Left kidney (tissue), 1 donor: ENCODE measurements at regions not wholly inside any gene's neighbourhood (a gene's known extent, or its start where the extent isn't known, plus 50 kb on each side); places are given as distances from the start of the nearest gene placed in this dataset.
"Not testable (repeated sequence)": the region's sequence is repeated elsewhere in the genome, so short reads cannot be mapped to it uniquely, and the experiment has no call there.

Experiments
- DNase-seq: peaks from one replicate; pipeline ENCODE4 v3.0.0-alpha.2; 2013

DNA sequence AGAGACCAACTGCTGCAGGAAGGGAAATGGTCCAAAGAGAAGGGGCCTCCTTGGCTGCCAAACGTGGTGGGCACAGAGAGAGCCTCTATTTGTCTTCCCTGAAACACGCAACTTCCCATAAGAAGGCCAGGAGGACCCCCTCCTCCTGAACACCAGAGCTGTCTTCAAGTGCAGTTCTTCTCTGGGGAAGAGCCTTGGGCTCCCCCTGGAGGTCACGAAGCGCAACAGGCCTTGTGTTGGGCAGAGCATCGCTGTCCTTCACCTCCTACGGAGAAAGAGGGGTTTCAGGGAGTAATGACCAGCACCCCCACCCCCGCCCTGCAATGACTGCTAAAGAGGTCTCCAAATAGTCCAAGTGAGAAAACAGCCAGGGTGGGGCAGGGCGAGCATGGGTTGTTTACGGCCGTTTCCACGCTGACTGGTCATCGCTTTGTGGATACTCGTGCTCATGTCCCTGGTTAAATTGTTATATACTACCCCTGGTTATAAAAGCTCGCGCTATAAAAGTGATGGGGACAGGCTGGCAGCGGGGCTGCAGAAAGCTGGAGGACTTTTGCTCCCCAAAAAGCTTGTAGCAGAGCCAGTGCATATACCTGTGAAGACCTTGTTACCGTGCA lies 397.5 kb upstream of the ATP10A start:
- peak; percentile 25 for DNase-seq

DNA sequence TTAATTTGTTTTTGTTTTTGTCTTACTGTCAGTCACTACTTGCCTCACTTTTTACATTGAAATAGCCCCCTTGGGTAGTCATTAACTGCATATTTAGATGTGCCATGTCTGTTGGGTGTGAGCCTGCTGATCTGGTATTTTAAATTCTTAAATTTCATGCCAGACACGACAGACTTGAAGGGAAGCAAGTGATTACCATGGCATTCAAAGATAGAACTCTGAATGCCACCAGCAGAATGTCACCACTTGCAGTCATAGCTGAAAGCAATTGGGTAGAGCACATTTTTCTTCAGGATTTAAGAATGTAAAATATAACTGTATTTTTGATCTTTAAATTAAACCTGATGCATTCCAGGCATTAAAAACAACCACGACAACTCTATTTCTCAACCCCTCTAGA lies 396.5 kb upstream of the ATP10A start:
- DNase-seq = no peak

DNA sequence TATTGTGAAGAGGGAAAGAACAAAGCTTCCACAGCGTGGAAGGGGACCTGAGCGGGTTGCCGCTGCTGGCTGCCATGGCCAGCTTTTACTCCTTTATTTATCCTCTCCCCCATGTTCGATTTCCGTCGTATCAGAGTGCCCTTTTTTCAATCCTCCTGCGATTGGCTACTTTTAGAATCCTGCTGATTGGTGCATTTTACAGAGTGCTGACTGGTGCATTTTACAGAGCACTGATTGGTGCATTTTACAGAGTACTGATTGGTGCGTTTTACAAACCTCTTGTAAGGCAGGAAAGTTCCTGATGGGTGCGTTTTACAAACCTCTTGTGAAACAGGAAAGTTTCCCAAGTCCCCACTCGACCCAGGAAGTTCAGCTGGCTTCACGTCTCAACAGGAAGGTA lies 381.7 kb upstream of the ATP10A start:
- not testable (repeated sequence) for DNase-seq

GRCh38 chr15:26243382-26243781 lies 380.3 kb upstream of the ATP10A start:
- no peak for DNase-seq

DNA sequence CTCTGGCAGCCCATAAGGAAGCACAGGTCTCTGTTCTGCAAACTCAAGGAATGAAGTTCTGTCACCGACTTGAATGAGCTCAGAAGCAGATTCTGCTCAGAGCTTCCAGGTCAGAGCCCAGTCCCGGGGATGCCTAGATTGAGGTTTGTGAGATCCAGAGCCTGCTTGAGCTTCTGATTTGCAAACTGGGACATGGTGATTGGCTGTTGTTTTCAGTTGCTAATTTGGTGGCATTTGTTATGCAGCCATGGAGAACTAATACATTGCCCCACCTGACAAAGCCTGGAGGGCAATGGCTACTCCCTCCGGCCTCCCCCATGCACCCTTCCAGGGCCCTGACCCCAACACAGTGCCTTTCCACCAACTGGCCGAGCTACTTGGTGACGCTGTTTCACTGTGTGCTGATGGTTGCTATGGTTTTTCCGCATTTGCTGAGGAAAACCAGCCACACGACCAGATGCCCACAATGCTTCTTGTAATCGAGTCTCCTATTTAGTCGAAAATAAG lies 379.5 kb upstream of the ATP10A start:
- no peak for DNase-seq

GRCh38 chr15:26235864-26236263 lies 372.7 kb upstream of the ATP10A start:
- no peak for DNase-seq

GRCh38 chr15:26234976-26235767 lies 372.0 kb upstream of the ATP10A start:
- no peak for DNase-seq

- DNase-seq = peak; percentile 31
Observed at GRCh38 chr15:26232691-26233090, 369.6 kb upstream of the ATP10A start.

DNA sequence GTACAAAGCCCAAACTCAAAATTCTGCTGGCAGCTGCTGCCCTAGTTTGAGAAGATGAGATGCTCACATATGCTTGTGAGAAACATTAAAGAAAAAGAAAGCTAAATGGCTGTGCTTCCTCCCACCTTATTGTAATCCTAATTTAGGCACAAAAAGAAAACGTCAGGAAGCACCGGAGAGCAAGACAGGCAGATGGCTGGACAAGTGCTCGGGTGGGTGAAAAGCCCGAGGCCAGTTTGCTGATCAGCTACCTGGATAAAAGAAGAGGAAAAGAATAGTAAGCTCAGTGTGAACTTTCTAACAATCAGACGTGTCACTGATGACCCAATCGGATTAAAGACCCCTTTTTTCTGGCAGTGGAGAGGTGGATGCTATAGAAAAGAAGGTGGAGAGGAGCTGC lies 368.0 kb upstream of the ATP10A start:
- DNase-seq = no peak

DNA sequence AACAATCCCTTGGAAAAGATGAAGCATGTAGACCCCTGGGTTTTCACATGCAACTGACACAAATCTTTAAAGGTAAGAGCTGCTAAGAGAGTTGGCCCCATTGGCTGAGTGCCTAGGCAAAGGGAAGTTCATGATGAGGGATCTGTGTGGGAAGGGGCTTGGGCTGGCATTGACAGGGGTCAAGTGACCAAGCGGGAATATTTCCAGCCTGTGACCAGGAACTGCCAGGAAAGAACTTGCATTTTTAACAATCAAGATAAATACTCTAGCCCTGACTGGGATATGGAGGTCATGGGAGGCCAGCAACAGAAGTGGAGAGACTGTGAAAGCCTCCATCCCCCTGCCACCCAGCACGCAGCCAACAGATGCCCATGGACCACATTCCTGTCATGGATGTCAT lies 361.1 kb upstream of the ATP10A start:
- no peak for DNase-seq

DNA sequence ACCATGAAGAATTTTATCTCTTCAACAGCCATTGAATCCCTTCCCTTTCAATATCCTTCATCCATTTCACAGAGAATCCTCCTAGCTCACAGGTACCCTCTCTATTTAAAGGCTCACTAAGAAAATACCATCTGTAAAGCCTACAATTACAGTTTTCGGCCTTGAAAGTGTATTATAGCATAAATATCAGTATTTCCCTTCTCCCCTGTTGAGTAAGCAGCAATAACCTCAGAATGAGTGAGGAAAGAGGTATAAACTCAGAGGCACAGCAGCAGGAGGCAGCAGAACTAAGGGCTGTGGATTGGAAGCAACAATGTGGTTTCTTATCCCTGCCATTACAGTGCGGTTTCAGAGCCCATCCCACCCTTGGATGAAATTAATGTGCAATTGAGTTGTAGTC lies 360.6 kb upstream of the ATP10A start:
- DNase-seq = no peak

GRCh38 chr15:26222781-26223180 lies 359.7 kb upstream of the ATP10A start:
- no peak for DNase-seq

DNA sequence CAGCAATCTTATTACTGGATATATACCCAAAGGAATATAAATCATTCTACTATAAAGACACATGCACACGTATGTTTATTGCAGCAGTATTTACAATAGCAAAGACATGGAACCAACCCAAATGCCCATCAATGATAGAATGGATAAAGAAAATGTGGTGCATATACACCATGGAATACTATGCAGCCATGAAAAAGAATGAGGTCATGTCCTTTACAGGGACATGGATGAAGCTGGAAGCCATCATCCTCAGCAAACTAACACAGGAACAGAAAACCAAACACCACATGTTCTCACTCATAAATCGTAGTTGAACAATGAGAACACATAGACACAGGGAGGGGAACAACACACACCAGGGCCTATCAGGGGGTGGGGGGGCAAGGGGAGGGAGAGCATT lies 353.9 kb upstream of the ATP10A start:
- not testable (repeated sequence) for DNase-seq

DNA sequence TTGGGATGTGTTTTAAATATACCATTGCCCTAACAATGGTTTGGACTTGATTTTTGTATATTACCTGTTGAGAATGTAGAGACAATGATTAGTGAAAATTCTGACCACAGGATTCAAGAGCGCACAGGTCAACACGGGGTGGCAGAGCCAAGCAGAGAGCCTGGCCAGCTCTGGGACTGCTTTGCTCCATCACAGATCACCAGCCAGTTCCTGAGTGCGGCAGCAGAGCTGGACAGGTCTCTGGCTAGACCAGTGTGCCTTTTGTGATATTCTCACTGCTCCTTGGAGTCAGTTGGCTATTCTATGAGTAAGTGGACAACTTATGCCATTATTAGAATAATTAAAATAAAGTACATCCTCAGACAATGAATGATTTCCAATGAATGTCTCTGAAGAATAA lies 351.2 kb upstream of the ATP10A start:
- DNase-seq = no peak

- no peak for DNase-seq
Observed at GRCh38 chr15:26213427-26213826, 350.3 kb upstream of the ATP10A start.

GRCh38 chr15:26212109-26212508 lies 349.0 kb upstream of the ATP10A start:
- no peak for DNase-seq

DNA sequence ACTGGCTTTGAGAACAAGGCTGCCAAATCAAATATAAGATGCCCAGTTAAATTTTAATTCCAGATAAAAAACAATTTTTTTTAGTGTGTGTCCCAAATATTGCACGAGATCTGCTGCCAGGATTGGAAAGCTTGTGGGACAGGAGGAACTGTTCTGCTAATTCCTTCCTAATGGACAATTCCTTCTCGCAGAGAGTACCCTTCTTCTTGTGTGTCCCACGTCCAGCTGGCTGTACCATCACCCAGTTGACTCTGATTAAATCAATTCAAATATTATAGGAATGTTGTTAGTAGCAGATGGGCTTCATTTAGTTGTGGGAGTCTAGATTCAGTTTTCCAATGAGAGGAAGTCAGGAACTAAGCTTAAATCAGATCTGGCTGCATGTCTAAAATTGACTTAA lies 347.9 kb upstream of the ATP10A start:
- no peak for DNase-seq

DNA sequence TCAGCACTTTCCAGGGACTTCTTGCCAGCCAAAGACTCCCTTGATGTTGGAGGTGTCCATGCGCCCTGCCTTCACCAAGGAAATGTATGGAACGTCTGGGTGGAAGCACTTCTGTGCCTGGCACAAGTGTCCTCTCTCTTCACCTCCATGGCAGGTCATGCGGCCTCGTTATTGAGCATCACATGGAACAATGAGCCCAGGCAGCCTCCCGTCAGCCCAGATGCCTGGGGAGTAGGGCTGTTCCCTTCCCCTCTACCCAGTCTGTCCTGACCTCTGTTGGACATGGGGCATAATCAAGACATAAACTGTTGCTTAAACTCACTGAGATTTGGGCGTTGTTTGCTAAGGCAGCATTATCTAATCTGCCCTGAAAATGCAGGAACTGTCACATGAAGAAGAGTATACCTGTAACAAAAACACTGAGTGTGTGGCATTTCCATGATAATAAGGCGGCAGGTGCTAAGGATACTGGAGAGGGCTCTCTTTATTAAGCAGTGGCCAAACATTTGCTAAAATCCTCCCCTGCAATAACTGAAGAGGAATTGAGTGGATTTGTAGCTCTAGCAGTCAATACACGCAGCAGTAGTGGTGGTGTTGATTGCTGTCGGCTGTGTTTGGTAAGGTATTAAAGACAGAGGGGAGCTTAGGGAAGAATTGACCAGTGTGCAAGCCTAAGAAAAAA lies 338.2 kb upstream of the ATP10A start:
- no peak for DNase-seq

DNA sequence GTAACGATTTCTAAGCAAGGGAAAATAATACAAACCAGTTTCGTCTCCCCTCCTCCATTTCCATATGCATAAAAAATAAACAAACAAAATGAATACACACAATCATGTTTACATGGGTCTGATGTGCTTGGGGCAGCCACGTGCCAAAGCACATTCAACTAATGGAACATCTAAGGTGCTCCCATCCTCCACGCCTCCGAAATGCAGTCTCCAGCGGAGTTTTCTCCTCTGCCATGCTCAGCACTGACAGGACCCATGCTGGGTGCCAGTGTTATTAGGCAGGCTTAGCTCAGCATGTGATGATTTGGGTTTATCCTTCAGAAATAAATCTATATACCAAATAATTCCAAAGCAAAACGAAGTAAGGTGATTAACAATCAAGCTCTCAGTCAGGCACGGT lies 337.3 kb upstream of the ATP10A start:
- DNase-seq = no peak

DNA sequence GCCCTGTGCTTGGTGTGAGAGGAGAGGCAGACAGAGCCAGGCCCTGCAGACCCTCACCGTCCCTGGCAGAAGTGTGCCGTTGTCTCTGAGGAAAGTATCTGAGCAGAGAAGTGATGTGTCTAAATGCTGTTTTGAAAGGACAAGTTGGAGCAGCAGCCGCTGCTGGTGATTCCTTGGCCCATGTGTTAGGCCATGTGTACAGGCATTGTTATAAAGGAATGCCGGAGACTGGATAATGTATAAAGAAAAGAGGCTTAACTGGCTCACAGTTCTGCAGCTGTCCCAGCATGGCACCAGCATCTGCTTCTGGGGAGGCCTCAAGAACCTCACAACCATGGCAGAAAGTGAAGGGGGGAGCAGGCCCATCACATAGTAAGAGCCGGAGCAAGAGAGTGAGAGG lies 334.6 kb upstream of the ATP10A start:
- DNase-seq = no peak

GRCh38 chr15:26197060-26197459 lies 333.9 kb upstream of the ATP10A start:
- DNase-seq = no peak

- DNase-seq = no peak
Observed at GRCh38 chr15:26191193-26191592, 328.1 kb upstream of the ATP10A start.

DNA sequence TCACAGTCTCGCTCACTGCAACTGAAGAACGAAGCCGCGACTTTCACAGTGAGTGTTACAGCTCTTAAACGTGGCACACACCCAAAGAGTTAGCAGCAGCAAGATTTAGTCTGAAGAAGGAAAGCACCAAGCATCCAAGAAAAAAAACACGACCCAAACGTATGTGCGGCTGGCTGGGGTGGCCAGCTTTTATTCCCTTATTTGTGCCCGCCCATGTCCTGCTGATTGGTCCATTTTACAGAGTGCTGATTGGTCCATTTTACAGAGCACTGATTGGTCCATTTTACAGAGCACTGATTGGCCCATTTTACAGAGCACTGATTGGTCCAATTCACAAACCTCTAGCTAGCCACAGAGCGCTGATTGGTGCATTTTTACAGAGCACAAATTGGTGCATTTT lies 323.0 kb upstream of the ATP10A start:
- DNase-seq = not testable (repeated sequence)
